CD4-positive, alpha-beta T cell treated with Interleukin-1 beta for 1 hour (primary cell): ENCODE measurements at regions not wholly inside any gene's neighbourhood (a gene's known extent, or its start where the extent isn't known, plus 50 kb on each side); places are given as distances from the start of the nearest gene placed in this dataset.

Experiments
- DNase-seq, 2 donors: peaks; one replicate each; pipeline ENCODE4 v3.0.0-alpha.2; 2020 to 2022

GRCh38 chr5:168165221-168165914, 126.1 kb upstream of the WWC1 start:
- no peak for DNase-seq

GRCh38 chr5:168165977-168166376, 125.5 kb upstream of the WWC1 start:
- DNase-seq: no peak

- no peak for DNase-seq
Measured at GRCh38 chr5:168167338-168167737, 124.1 kb upstream of the WWC1 start.

GRCh38 chr5:168168978-168169698, 122.3 kb upstream of the WWC1 start:
- DNase-seq: no peak

GRCh38 chr5:168169791-168170190, 121.7 kb upstream of the WWC1 start:
- DNase-seq: no peak

- DNase-seq: no peak
Measured at GRCh38 chr5:168171901-168172759, 119.3 kb upstream of the WWC1 start.

- DNase-seq: no peak
Measured at GRCh38 chr5:168172760-168173223, 118.7 kb upstream of the WWC1 start.

- no peak for DNase-seq
Measured at GRCh38 chr5:168174376-168174775, 117.1 kb upstream of the WWC1 start.

- no peak for DNase-seq
Measured at GRCh38 chr5:168176251-168176650, 115.2 kb upstream of the WWC1 start.

GRCh38 chr5:168176941-168177340, 114.5 kb upstream of the WWC1 start:
- DNase-seq: no peak

GRCh38 chr5:168177831-168178450, 113.5 kb upstream of the WWC1 start:
- no peak for DNase-seq

- no peak for DNase-seq
Measured at GRCh38 chr5:168179192-168179593, 112.3 kb upstream of the WWC1 start.

- DNase-seq: no peak
Measured at GRCh38 chr5:168182269-168182668, 109.2 kb upstream of the WWC1 start.

GRCh38 chr5:168184103-168184502, 107.3 kb upstream of the WWC1 start:
- DNase-seq: no peak

- no peak for DNase-seq
Measured at GRCh38 chr5:168186289-168187074, 105.0 kb upstream of the WWC1 start.

GRCh38 chr5:168187614-168188013, 103.8 kb upstream of the WWC1 start:
- no peak for DNase-seq

- no peak for DNase-seq
Measured at GRCh38 chr5:168188182-168188581, 103.3 kb upstream of the WWC1 start.

- DNase-seq: no peak
Measured at GRCh38 chr5:168192120-168192519, 99.3 kb upstream of the WWC1 start.

GRCh38 chr5:168193493-168194250, 97.8 kb upstream of the WWC1 start:
- DNase-seq: no peak

- DNase-seq: no peak
Measured at GRCh38 chr5:168195110-168195509, 96.3 kb upstream of the WWC1 start.

- DNase-seq: no peak
Measured at GRCh38 chr5:168198359-168198758, 93.1 kb upstream of the WWC1 start.
